Jurkat, Clone E6-1 (cell line): ENCODE measurements at regions not wholly inside any gene's neighbourhood (a gene's known extent, or its start where the extent isn't known, plus 50 kb on each side); places are given as distances from the start of the nearest gene placed in this dataset.
"Not testable (repeated sequence)": the region's sequence is repeated elsewhere in the genome, so short reads cannot be mapped to it uniquely, and the experiment has no call there.

ENCODE experiments used
- DNase-seq: peaks from one replicate; pipeline ENCODE4 v3.0.0-alpha.2; 2011; ENCODE audit warnings: low read depth, low spot score
- H3K4me3 ChIP-seq: 2 replicates; pipeline ENCODE4 v1.5.1; 2011; ENCODE audit warnings: mild to moderate bottlenecking, low read length, control low read depth, moderate library complexity

DNA sequence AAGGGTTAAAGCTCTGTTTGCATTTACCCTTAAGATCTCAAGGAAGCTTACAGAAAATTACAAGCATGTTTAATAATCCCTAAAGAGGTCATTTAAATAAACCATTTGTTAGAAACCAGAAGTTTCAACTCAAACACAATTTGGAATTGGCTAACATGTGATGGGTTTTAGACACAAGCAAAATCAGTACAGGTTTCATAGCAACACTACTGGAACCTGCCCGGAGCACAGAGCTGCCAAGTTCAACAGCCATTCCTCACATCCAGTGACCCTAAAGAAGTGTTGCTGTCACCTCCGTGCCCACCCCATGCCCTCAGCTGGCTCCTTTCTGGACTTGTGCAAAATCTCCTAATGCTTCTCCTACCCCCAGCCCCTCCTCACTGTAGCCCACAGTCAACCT is 338.8 kb upstream of the AUTS2 start:
- no peak for DNase-seq
- no peak overlapping the region for H3K4me3 ChIP-seq

DNA sequence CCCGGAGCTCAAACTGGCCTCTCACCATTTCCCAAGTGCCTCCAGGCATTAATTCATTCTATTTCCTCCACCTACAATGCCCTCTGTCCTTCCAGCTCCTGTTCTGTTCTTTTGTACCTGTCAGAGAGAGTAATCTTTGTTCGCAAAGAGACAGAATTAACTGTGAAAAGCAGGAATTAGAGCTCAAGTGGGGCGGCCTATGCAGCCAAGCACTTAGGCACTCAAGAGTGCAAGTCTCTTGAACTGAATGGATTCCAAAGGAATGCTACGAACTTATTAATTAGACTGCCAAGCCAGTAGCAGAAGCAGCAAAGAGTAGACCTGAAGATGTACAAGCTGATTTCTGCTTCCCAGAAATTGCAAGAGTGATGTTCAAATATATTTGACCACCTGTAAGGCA is 338.3 kb upstream of the AUTS2 start:
- no peak overlapping the region for H3K4me3 ChIP-seq
- DNase-seq: no peak

DNA sequence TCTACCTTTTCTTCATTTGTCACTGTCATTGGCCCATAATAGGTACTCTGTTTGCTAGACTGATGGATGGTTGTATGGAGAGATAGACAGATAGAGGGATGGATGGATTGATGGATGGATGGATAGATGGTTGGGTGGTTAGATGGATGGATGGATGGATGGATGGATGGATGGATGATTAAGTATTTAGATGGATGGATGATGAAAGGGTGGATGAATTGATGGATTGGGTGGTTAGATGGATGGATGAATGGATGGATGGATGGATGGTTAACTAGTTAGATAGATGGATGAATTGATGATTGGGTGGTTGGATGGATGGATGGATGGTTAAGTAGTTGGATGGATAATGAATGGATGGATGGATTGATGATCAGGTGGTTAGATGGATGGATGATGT is 334.7 kb upstream of the AUTS2 start:
- no peak for DNase-seq
- H3K4me3 ChIP-seq: no peak overlapping the region

- DNase-seq: no peak
- no peak overlapping the region for H3K4me3 ChIP-seq
Measured at GRCh38 chr7:69269806-69270205, 328.5 kb upstream of the AUTS2 start.

DNA sequence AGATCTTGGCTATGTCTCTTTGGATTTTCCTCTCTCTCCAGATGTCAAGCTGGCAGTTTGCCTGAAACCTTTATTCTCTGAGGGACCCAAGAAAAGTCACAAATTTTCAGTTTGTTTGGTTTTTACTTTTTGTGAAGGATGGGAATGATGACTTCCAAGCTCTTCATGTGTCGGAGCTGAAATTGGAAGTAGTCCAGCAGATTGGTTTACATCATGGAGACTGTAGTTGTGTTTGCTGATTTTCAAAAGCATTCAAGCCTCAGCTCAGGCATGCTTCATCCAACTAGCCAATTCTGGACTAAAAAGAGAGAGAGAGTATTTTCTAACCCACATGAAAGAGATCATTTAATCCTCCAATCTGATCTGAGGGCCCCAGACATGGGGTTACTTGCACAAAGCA is 326.2 kb upstream of the AUTS2 start:
- DNase-seq: no peak

DNA sequence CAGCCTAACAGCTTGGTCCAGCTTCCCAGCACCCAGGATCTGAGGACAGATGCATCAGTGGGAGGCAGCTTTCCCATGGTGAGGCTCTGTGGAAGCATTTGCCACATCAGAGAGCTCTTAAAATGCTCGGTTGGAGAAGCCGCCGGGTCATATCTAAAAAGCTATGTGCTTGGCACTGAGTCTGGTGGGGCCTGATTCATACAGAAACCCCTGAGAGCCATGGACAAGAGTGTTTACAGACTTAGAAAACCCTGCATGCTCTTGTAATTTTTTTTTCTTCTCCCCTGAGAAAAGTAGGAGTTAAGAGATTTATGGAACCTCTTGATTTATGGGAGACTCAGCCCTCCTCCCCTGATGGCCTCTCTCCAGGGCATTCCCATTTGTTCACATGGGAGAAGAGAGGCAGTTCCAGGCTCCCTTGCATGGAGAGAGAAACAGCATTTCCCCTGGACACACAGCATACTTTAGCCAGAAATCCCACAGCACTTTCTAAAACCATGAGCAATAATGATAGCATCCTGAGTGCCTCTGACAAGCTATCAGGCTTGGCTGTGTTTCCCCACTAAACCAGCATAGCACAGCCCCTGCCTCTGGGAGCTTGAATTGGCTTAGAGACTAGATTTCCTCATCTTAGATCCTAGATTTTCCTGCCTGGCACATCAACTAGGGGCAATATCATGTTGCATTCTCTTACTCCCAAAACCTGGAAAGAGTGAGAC is 322.1 kb upstream of the AUTS2 start:
- no peak overlapping the region for H3K4me3 ChIP-seq
- DNase-seq: no peak

More for the DNA sequence above, 326.2 kb upstream of the AUTS2 start:
- no peak overlapping the region for H3K4me3 ChIP-seq

GRCh38 chr7:69277366-69277765 is 320.9 kb upstream of the AUTS2 start:
- no peak overlapping the region for H3K4me3 ChIP-seq
- DNase-seq: no peak

DNA sequence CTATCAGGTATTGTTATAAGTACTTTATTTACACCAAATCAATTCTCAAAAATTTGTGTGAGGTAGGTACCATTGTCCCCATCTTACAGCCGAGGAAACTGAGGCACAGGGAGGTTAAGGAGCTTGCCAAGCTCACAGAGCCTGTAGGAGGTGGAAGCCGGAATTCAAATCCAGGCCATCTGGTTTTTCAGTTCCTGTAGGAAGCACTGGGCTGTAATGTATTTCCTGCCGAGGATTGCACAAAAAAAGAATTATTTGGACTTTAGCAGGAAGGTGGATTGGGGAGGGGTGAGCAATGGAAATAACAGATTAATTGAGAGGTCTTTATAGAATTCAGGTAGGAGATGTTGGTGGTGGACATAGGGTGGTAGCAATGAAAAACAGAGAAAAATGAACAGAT is 315.3 kb upstream of the AUTS2 start:
- H3K4me3 ChIP-seq: no peak overlapping the region
- DNase-seq: no peak

GRCh38 chr7:69283421-69283820 is 314.9 kb upstream of the AUTS2 start:
- H3K4me3 ChIP-seq: no peak overlapping the region
- DNase-seq: no peak

GRCh38 chr7:69285854-69286253 is 312.4 kb upstream of the AUTS2 start:
- no peak overlapping the region for H3K4me3 ChIP-seq
- no peak for DNase-seq

DNA sequence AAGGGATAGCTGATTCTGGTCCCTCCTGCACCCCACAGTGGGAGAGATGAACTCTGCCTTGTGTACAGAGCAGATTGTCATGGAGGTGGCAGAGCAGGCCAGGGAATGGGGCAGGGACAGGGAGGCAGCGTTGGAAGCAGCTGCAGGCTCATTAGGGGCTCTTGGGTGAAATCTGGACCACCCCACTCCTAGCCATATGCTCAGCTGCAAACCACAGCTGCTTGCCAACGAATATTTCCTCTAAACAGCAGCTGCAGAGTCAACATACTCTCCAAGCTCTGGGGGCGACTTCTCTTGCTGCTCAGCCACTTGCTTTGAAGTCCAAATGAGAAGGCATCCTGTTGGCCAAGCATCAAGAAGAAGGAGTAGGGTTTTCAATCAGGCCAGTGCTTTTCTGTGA is 302.3 kb upstream of the AUTS2 start:
- H3K4me3 ChIP-seq: no peak overlapping the region
- no peak for DNase-seq

- no peak overlapping the region for H3K4me3 ChIP-seq
- no peak for DNase-seq
Measured at GRCh38 chr7:69301253-69301652, 297.0 kb upstream of the AUTS2 start.

DNA sequence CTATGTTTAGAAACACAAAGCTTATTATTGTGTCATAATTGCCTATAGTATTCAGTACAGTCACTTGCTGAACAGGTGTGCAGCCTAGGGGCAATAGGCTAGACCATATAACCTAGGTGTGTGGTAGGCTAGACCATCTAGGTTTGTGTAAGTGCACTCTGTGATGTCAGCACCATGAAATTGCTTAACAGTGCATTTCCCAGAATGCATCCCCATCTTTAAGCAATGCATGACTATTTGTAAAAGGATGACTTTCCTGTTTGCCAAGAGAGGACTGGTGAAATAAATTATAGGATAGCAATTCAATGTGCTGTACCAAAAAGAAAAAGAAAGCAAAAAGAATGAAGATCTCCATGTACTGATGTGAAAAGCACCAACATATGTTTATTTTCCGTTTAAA is 288.7 kb upstream of the AUTS2 start:
- H3K4me3 ChIP-seq: no peak overlapping the region
- no peak for DNase-seq

GRCh38 chr7:69311489-69311888 is 286.8 kb upstream of the AUTS2 start:
- no peak for DNase-seq

DNA sequence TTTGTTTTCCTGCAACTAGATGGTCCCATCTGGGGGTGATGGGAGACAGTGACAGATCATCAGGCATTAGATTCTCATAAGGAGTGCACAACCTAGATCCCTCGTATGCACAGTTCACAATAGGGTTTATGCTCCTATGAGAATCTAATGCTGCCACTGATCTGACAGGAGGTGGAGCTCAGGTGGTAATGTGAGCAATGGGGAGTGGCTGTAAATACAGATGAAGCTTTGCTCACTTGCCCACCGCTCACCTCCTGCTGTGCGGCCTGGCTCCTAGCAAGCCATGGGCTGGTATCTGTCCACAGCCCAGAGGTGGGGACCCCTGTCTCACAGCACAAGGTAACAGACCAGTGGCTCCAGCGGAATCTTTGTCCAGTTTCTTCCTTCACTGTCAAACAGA is 284.4 kb upstream of the AUTS2 start:
- not testable (repeated sequence) for DNase-seq, H3K4me3 ChIP-seq

More at GRCh38 chr7:69311489-69311888, 286.8 kb upstream of the AUTS2 start:
- no peak overlapping the region for H3K4me3 ChIP-seq

GRCh38 chr7:69318794-69319193 is 279.5 kb upstream of the AUTS2 start:
- no peak for DNase-seq
- H3K4me3 ChIP-seq: no peak overlapping the region

- H3K4me3 ChIP-seq: no peak overlapping the region
- DNase-seq: no peak
Measured at GRCh38 chr7:69328516-69328915, 269.8 kb upstream of the AUTS2 start.

DNA sequence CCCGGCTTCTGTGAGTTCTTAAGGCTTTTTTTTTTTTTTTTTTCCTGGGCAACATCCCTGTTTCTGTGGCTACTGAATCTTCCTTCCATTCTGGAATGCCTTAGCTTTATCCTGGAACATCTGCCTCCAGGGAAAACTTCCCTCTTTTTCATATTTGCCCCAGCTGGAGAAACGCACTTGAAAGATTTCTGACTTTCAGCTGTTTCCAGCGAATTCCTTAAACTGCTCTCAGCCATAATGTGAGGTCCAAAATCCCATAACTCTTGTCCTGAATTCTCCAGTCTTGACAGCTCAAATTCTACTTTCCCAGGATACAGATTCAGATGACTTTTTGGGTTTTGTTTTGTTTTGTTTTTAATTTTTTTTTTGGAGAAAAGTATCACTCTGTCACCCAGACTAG is 263.6 kb upstream of the AUTS2 start:
- DNase-seq: no peak
- H3K4me3 ChIP-seq: no peak overlapping the region

DNA sequence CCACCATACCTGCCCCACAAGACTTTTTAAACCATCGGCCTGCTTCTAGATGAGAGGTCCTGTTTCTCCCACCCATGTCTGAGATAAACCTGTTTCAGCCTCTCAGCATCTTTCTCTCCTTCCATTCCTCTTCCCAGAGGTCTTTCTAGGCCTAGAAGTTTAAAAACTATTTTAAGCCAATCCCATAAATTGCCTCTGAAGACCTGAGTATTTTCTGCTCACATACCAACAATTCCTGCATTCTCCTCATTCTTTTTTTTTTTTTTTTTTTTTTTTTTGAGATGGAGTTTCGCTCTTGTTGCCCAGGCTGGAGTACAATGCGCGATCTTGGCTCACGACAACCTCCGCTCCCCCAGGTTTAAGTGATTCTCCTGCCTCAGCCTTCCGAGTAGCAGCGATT is 262.9 kb upstream of the AUTS2 start:
- DNase-seq: no peak
- H3K4me3 ChIP-seq: no peak overlapping the region

GRCh38 chr7:69336976-69337375 is 261.3 kb upstream of the AUTS2 start:
- DNase-seq: no peak

DNA sequence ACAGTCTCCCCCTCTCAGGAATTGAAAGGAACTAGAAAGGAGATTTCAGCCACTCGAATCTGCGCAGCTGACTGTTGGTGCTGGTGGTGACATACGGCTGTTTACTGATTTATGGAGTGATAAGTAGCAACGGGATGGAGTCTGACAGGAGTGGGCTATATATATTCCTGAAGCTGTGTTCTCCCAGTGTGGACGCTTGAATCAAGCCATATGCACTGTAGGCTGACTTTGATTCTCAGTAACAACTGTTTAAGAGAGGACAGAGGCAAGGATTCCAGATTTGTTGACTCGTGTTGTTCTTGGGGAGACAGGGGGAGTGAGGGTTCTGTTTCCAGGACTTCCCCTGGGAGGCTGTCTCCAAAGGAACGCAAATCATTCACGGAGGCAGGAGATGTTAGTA is 260.1 kb upstream of the AUTS2 start:
- no peak for DNase-seq
- H3K4me3 ChIP-seq: no peak overlapping the region

More at GRCh38 chr7:69336976-69337375, 261.3 kb upstream of the AUTS2 start:
- H3K4me3 ChIP-seq: no peak overlapping the region
